HCT116 (cell line): ENCODE measurements at regions not wholly inside any gene's neighbourhood (a gene's known extent, or its start where the extent isn't known, plus 50 kb on each side); places are given as distances from the start of the nearest gene placed in this dataset.

Experiments
- ATAC-seq: fragments of 200-7000 bp; cut with Tn5 transposase; 2 replicates; pipeline ENCODE4 v1.9.1; 2020; ENCODE audit warnings: mild to moderate bottlenecking, moderate library complexity
- BruUV-seq: library from RNA; stranded (reverse); fragments of 400-500 nt; replicated peaks from 2 replicates; lab custom pipeline; 2021; lab: Mats Ljungman, UMichigan
- CTCF ChIA-PET: fragments of 300-600 bp; sonication (Branson Sonifier 250); formaldehyde crosslinking; loops from one replicate; lab custom pipeline; 2021; ENCODE audit warnings: antibody characterized with exemption; lab: Charles Lee
- POLR2A ChIA-PET: fragments of 300-600, 350-600 bp; sonication (Branson Sonifier 250); formaldehyde crosslinking; loops from one replicate; lab custom pipeline; 2021; ENCODE audit warnings: antibody characterized with exemption; lab: Charles Lee
- RAD21 ChIA-PET, 2 experiments: fragments of 300-600 bp; sonication (Branson Sonifier 250); formaldehyde crosslinking; loops; one replicate each; lab custom pipeline; 2023; ENCODE audit warnings: low total read pairs in 2 of 2; ENCODE audit not compliant: uncharacterized antibody in 2 of 2, unreplicated experiment in 2 of 2, low non-redundant PET in 1 of 2; lab: Charles Lee
- DNase-seq: peaks from one replicate; pipeline ENCODE4 v3.0.0-alpha.2; 2010; ENCODE audit warnings: low read depth, low spot score
- H2AFZ ChIP-seq: fragments of 200-600 bp; shearing (Covaris generic), sonication (generic); 2 replicates; pipeline ENCODE4 v1.6.1; 2017; ENCODE audit warnings: low read depth, mixed run types, mixed read lengths, antibody characterized with exemption, low read length; ENCODE audit not compliant: poor library complexity, severe bottlenecking
- H3K27ac ChIP-seq: 2 replicates; pipeline ENCODE4 v1.5.1; 2012; ENCODE audit warnings: low read depth, low read length
- H3K27me3 ChIP-seq: fragments of 200-600 bp; sonication (generic); 2 replicates; pipeline ENCODE4 v1.6.1; 2016; ENCODE audit warnings: mixed run types, low read length, mixed read lengths; ENCODE audit not compliant: insufficient read depth
- H3K36me3 ChIP-seq, 2 experiments: fragments of 200-500 bp in 1 of 2; fragments of 200-600 bp in 1 of 2; sonication (Bioruptor generic) in 1 of 2; sonication (generic) in 1 of 2; 2 replicates each; pipeline versions ENCODE4 v1.5.1 to v1.6.1; 2014 to 2016; ENCODE audit warnings: low read length in 2 of 2, inconsistent platforms in 1 of 2, mixed read lengths in 1 of 2, mixed run types in 1 of 2; ENCODE audit not compliant: insufficient read depth in 2 of 2, control insufficient read depth in 1 of 2
- H3K4me1 ChIP-seq, 2 experiments: fragments of 200-600 bp in 1 of 2; sonication (generic) in 1 of 2; 2 replicates each; pipeline versions ENCODE4 v1.5.1 to v1.6.1; 2012 to 2017; ENCODE audit warnings: low read length in 2 of 2, inconsistent platforms in 1 of 2, mild to moderate bottlenecking in 1 of 2, mixed read lengths in 1 of 2, mixed run types in 1 of 2, moderate library complexity in 1 of 2; ENCODE audit not compliant: insufficient read depth in 2 of 2, control insufficient read depth in 1 of 2
- H3K4me2 ChIP-seq: fragments of 200-600 bp; sonication (generic); 2 replicates; pipeline ENCODE4 v1.6.1; 2017; ENCODE audit warnings: mixed run types, low read length, mixed read lengths
- H3K4me3 ChIP-seq, 2 experiments: fragments of 200-600 bp in 1 of 2; sonication (generic) in 1 of 2; replicated peaks in 1 of 2; 2 replicates each; pipeline ENCODE4 v1.5.1; 2011 to 2016; ENCODE audit warnings: low read length in 2 of 2, control low read depth in 1 of 2, low read depth in 1 of 2, mild to moderate bottlenecking in 1 of 2, mixed read lengths in 1 of 2, mixed run types in 1 of 2
- H3K79me2 ChIP-seq: fragments of 200-600 bp; sonication (generic); 2 replicates; pipeline ENCODE4 v1.6.1; 2017; ENCODE audit warnings: mild to moderate bottlenecking, mixed run types, low read length, moderate library complexity, mixed read lengths; ENCODE audit not compliant: insufficient read depth
- H3K9ac ChIP-seq: fragments of 200-600 bp; sonication (generic); 2 replicates; pipeline ENCODE4 v1.6.1; 2016; ENCODE audit warnings: low read length, mixed read lengths
- H3K9me2 ChIP-seq: fragments of 200-600 bp; sonication (generic), shearing (Covaris generic); 2 replicates; pipeline ENCODE4 v1.6.1; 2017; ENCODE audit warnings: mixed run types, mild to moderate bottlenecking, moderate library complexity; ENCODE audit not compliant: insufficient read depth
- H3K9me3 ChIP-seq, 2 experiments: fragments of 200-500 bp in 1 of 2; fragments of 200-600 bp in 1 of 2; sonication (Bioruptor generic) in 1 of 2; sonication (generic) in 1 of 2; 2 replicates each; pipeline ENCODE4 v1.6.1; 2014 to 2017; ENCODE audit warnings: low read length in 2 of 2, mixed read lengths in 2 of 2, inconsistent platforms in 1 of 2, low read depth in 1 of 2, mild to moderate bottlenecking in 1 of 2, mixed run types in 1 of 2, moderate library complexity in 1 of 2; ENCODE audit not compliant: control insufficient read depth in 1 of 2, insufficient read depth in 1 of 2
- H4K20me1 ChIP-seq: fragments of 200-600 bp; sonication (generic), shearing (Covaris generic); 2 replicates; pipeline ENCODE4 v1.6.1; 2017; ENCODE audit warnings: mixed run types, mild to moderate bottlenecking, moderate library complexity; ENCODE audit not compliant: insufficient read depth
- ELF1 ChIP-seq: IDR thresholded peaks from 2 replicates; pipeline ENCODE4 v1.6.1; 2012; ENCODE audit warnings: low read depth, borderline replicate concordance
- EZH2phosphoT487 ChIP-seq: fragments of 200-600 bp; IDR thresholded peaks from 2 replicates; pipeline ENCODE4 v1.6.1; 2018; ENCODE audit warnings: antibody characterized with exemption, borderline replicate concordance
- FOSL1 ChIP-seq: IDR thresholded peaks from 2 replicates; pipeline ENCODE4 v1.6.1; 2012; ENCODE audit warnings: low read depth
- MAX ChIP-seq: IDR thresholded peaks from 2 replicates; pipeline ENCODE4 v1.6.1; 2012
- POLR2A ChIP-seq: IDR thresholded peaks from 2 replicates; pipeline ENCODE4 v1.7.0; 2011; ENCODE audit warnings: borderline replicate concordance; ENCODE audit not compliant: insufficient read depth, insufficient read length; ENCODE audit errors: extremely low read depth
- POLR2AphosphoS5 ChIP-seq: IDR thresholded peaks from 2 replicates; pipeline ENCODE4 v1.6.1; 2011; ENCODE audit warnings: mild to moderate bottlenecking, low read depth, low read length, moderate library complexity
- RAD21 ChIP-seq: IDR thresholded peaks from 2 replicates; pipeline ENCODE4 v1.6.1; 2012; ENCODE audit warnings: low read depth, mild to moderate bottlenecking
- SP1 ChIP-seq: IDR thresholded peaks from 2 replicates; pipeline ENCODE4 v1.6.1; 2012; ENCODE audit warnings: low read depth
- TCF7L2 ChIP-seq: IDR thresholded peaks from 2 replicates; pipeline ENCODE4 v1.7.0; 2011; ENCODE audit warnings: borderline replicate concordance, inconsistent platforms; ENCODE audit not compliant: insufficient read depth, insufficient read length; ENCODE audit errors: extremely low read depth
- ZNF274 ChIP-seq: fragments of 200-500 bp; sonication (Bioruptor generic); IDR thresholded peaks from 2 replicates; pipeline ENCODE4 v1.6.1; 2014; ENCODE audit warnings: mild to moderate bottlenecking, low read depth, low read length, inconsistent platforms
- intact Hi-C: fragments of 100-400 bp; cut with micrococcal nuclease; formaldehyde crosslinking; loops from 2 replicates; pipeline ENCODE4 v1.10.0; 2022
- TF ChIP-seq, protein P1 (sequence below): IDR thresholded peaks from 2 replicates; pipeline ENCODE4 v1.6.1; 2012
- TF ChIP-seq, protein P2 (sequence below): IDR thresholded peaks from 2 replicates; pipeline ENCODE4 v1.6.1; 2012; ENCODE audit warnings: low read depth

DNA sequence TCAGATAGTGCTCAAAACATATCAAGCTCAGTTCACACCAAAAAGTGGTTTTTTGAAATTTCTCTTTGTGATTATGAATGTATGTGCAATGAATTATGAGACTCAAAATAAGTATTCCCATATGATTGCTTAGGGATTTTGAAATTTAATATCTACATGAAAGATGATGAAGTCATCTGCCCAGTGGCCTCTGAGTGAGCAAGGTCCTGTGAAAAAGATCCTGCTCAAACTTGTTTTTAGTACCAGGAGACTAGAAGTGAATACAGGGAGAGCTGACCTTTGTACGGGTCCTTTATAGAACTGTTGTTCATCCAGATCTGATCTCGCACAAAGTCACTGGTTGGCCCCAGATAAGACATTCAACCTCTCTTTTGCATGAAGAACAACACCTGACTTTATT is 151.9 kb upstream of the MAF start:
- Histone ChIP-seq H3K79me2 (no peaks in the 10 kb centered on the region), H3K9me2 (no peaks in the 10 kb centered on the region), H2AFZ (no peak overlapping the region), H3K27ac (no peak overlapping the region), H3K36me3 (no peaks in the 10 kb centered on the region), H3K27me3 (no peaks in the 10 kb centered on the region), H3K4me2 (no peak overlapping the region), H3K4me1 (no peaks in the 10 kb centered on the region), H3K9me3 (peaks cover 54 to 69% of the 10 kb centered on the region in 2 experiments; a peak in 2 of 4 replicates), H4K20me1 (no peaks in the 10 kb centered on the region), H3K4me3 (no peak overlapping the region), H3K9ac (no peak overlapping the region)
- ChIA-PET CTCF (no interaction called here), RAD21 (no interaction called here), POLR2A (no interaction called here)
- intact Hi-C loops: no loop called here
- no peak for ATAC-seq
- DNase-seq: no peak
- TF ChIP-seq, protein P1, sequence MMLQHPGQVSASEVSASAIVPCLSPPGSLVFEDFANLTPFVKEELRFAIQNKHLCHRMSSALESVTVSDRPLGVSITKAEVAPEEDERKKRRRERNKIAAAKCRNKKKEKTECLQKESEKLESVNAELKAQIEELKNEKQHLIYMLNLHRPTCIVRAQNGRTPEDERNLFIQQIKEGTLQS: no peak
- TF ChIP-seq SP1 (no peak), RAD21 (no peak), POLR2AphosphoS5 (no peak), FOSL1 (no peak), MAX (no peak), ELF1 (no peak), TCF7L2 (no peak), POLR2A (no peak), EZH2phosphoT487 (no peak), ZNF274 (no peak)
- TF ChIP-seq, protein P2, sequence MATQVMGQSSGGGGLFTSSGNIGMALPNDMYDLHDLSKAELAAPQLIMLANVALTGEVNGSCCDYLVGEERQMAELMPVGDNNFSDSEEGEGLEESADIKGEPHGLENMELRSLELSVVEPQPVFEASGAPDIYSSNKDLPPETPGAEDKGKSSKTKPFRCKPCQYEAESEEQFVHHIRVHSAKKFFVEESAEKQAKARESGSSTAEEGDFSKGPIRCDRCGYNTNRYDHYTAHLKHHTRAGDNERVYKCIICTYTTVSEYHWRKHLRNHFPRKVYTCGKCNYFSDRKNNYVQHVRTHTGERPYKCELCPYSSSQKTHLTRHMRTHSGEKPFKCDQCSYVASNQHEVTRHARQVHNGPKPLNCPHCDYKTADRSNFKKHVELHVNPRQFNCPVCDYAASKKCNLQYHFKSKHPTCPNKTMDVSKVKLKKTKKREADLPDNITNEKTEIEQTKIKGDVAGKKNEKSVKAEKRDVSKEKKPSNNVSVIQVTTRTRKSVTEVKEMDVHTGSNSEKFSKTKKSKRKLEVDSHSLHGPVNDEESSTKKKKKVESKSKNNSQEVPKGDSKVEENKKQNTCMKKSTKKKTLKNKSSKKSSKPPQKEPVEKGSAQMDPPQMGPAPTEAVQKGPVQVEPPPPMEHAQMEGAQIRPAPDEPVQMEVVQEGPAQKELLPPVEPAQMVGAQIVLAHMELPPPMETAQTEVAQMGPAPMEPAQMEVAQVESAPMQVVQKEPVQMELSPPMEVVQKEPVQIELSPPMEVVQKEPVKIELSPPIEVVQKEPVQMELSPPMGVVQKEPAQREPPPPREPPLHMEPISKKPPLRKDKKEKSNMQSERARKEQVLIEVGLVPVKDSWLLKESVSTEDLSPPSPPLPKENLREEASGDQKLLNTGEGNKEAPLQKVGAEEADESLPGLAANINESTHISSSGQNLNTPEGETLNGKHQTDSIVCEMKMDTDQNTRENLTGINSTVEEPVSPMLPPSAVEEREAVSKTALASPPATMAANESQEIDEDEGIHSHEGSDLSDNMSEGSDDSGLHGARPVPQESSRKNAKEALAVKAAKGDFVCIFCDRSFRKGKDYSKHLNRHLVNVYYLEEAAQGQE: no peak
- BruUV-seq: no TSS peak
